Spleen (tissue), 11 donors: ENCODE measurements at regions not wholly inside any gene's neighbourhood (a gene's known extent, or its start where the extent isn't known, plus 50 kb on each side); places are given as distances from the start of the nearest gene placed in this dataset.

Experiments
- DNase-seq: peaks from one replicate; pipeline ENCODE4 v3.0.0-alpha.2; 2020
- H3K27ac ChIP-seq, 8 donors: fragments of 200-600 bp; sonication (generic) in 7 of 8; 1 replicate in 4 of 8; 2 replicates in 4 of 8; pipeline versions ENCODE4 v1.5.0 to v1.8.0; 2016 to 2021; ENCODE audit warnings: inconsistent platforms in 4 of 8, mild to moderate bottlenecking in 4 of 8, moderate library complexity in 1 of 8
- H3K27me3 ChIP-seq, 7 donors: fragments of 200-600 bp; sonication (generic) in 6 of 7; replicated peaks in 1 of 7; 1 replicate in 4 of 7; 2 replicates in 3 of 7; pipeline versions ENCODE4 v1.5.0 to v1.8.0; 2016 to 2021; ENCODE audit warnings: inconsistent platforms in 3 of 7, mild to moderate bottlenecking in 1 of 7
- H3K36me3 ChIP-seq, 6 donors: fragments of 200-600 bp; sonication (generic) in 5 of 6; 1 replicate in 4 of 6; 2 replicates in 2 of 6; pipeline versions ENCODE4 v1.5.0 to v1.8.0; 2016 to 2021; ENCODE audit warnings: inconsistent platforms in 2 of 6
- H3K4me1 ChIP-seq, 6 donors: fragments of 200-600 bp; sonication (generic) in 5 of 6; 1 replicate in 3 of 6; 2 replicates in 3 of 6; pipeline versions ENCODE4 v1.5.0 to v1.8.0; 2016 to 2021; ENCODE audit warnings: inconsistent platforms in 3 of 6
- H3K4me3 ChIP-seq, 8 donors: fragments of 200-600 bp; sonication (generic) in 7 of 8; 1 replicate in 4 of 8; 2 replicates in 4 of 8; pipeline versions ENCODE4 v1.5.0 to v1.8.0; 2016 to 2021; ENCODE audit warnings: inconsistent platforms in 4 of 8, mild to moderate bottlenecking in 4 of 8, moderate library complexity in 2 of 8
- H3K9me3 ChIP-seq, 8 donors: fragments of 200-600 bp; sonication (generic) in 7 of 8; 1 replicate in 4 of 8; 2 replicates in 4 of 8; pipeline versions ENCODE4 v1.5.0 to v1.8.0; 2016 to 2021; ENCODE audit warnings: inconsistent platforms in 4 of 8
- POLR2A ChIP-seq, 3 donors: fragments of 450-650 bp; IDR thresholded peaks; one replicate each; pipeline ENCODE4 v1.5.1; 2017; ENCODE audit warnings: antibody characterized with exemption in 3 of 3, mild to moderate bottlenecking in 1 of 3
- POLR2AphosphoS5 ChIP-seq, 3 donors: sonication (generic); formaldehyde crosslinking; IDR thresholded peaks; one replicate each; pipeline ENCODE4 v1.5.1; 2017; ENCODE audit warnings: antibody characterized with exemption in 3 of 3
- WGBS, 5 donors: extraction: QIAGEN DNeasy Blood & Tissue Kit in 3 of 5; methylation state at CpG; one replicate each; pipeline versions ENCODE4 v1.1.5 to v1.1.7; 2013 to 2018; 5-methylcytosine and 5-hydroxymethylcytosine counted together
- intact Hi-C: fragments of 100-400 bp; cut with DNase I; formaldehyde crosslinking; loops from one replicate; pipeline ENCODE4 v1.15.0; 2023; ENCODE audit warnings: low total_unique reads
- TF ChIP-seq, protein P1 (sequence below), 11 experiments: fragments of 200-600 bp in 7 of 11; fragments of 450-650 bp in 4 of 11; sonication (generic) in 4 of 11; IDR thresholded peaks in 8 of 11; conservative IDR thresholded peaks in 3 of 11; 1 replicate in 7 of 11; 2 replicates in 4 of 11; pipeline versions ENCODE4 v1.4.0 to v1.8.0; 2016 to 2021; ENCODE audit warnings: antibody characterized with exemption in 11 of 11, inconsistent platforms in 4 of 11, mild to moderate bottlenecking in 1 of 11
- donor health status: healthy with polysubstance abuse.
- donor health status: DM: no; HTN: no; CAD: no; lungs with moderate emphysema.
- donor health status: DM: no; HTN: no; CAD: no.
- donor health status: Bipolar disorder and iron deficiency.
- donor health status: healthy.
- donor health status: DM: no; HTN: no; CAD: no.
- donor health status: DM: yes; HTN: yes; CAD: no.

DNA sequence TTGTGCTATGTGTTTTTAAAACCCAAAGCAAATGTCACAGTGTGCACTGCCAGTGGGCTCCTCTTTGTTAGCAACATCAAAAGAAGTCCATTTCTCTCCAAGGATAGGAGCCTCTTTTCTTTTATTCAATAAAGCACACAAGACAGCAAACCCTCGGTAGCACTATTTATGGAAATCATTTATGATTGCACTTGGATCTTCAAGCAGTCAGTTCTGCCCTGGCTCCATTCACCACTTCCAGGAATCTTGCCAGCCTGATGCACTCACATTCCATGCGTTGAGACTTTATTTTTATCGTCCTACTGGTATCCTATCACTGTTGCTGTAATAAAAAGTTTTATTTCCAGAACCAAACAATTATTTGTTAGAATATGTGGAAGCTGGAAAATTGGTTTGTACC is 412.1 kb downstream of the TBL1XR1 start:
- 71 to 84% (median 78%) methylated on average over 3 of the region's 3 CpGs for WGBS, 5 donors
- TF ChIP-seq POLR2AphosphoS5 (IDR thresholded peaks at IDR 0.05) = no peak
- TF ChIP-seq POLR2A (IDR thresholded peaks at IDR 0.05) = no peak
- TF ChIP-seq, protein P1, sequence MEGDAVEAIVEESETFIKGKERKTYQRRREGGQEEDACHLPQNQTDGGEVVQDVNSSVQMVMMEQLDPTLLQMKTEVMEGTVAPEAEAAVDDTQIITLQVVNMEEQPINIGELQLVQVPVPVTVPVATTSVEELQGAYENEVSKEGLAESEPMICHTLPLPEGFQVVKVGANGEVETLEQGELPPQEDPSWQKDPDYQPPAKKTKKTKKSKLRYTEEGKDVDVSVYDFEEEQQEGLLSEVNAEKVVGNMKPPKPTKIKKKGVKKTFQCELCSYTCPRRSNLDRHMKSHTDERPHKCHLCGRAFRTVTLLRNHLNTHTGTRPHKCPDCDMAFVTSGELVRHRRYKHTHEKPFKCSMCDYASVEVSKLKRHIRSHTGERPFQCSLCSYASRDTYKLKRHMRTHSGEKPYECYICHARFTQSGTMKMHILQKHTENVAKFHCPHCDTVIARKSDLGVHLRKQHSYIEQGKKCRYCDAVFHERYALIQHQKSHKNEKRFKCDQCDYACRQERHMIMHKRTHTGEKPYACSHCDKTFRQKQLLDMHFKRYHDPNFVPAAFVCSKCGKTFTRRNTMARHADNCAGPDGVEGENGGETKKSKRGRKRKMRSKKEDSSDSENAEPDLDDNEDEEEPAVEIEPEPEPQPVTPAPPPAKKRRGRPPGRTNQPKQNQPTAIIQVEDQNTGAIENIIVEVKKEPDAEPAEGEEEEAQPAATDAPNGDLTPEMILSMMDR (IDR thresholded peaks at IDR 0.05 in 8 of 11, conservative IDR thresholded peaks at IDR 0.05 in 3 of 11) = no peak
- Histone ChIP-seq H3K4me3 (no peak overlapping the region), H3K36me3 (no peaks in the 10 kb centered on the region), H3K27ac (no peak overlapping the region), H3K27me3 (no peaks in the 10 kb centered on the region), H3K4me1 (no peaks in the 10 kb centered on the region), H3K9me3 (no peaks in the 10 kb centered on the region)
- DNase-seq = no peak
- intact Hi-C loops = no loop called here

DNA sequence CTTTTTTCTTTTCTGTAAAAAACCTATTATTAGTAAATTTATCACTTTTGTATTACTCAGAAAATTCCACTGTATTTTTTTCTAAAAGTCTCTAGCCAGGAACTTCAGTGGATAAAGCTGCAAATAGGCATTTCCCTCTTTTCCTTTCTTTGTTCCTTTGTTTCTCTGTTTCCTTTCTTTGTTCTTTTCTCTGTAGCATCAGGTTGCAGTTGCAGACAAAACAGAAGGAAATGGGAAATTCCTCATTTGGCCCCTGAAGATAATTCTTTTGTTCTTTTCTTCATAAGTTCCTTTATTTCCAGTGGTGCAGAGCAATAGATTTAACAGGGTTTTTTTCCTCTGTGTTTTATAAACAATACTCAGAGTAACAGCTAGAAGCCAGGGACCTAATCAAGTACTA is 416.5 kb downstream of the TBL1XR1 start:
- intact Hi-C loops = no loop called here
- DNase-seq = no peak
- Histone ChIP-seq H3K27me3 (no peaks in the 10 kb centered on the region), H3K4me3 (no peak overlapping the region), H3K27ac (no peak overlapping the region), H3K36me3 (no peaks in the 10 kb centered on the region), H3K9me3 (no peaks in the 10 kb centered on the region), H3K4me1 (no peaks in the 10 kb centered on the region)
- TF ChIP-seq, protein P1 (IDR thresholded peaks at IDR 0.05 in 8 of 11, conservative IDR thresholded peaks at IDR 0.05 in 3 of 11) = no peak
- no peak for TF ChIP-seq POLR2A (IDR thresholded peaks at IDR 0.05)
- no peak for TF ChIP-seq POLR2AphosphoS5 (IDR thresholded peaks at IDR 0.05)

DNA sequence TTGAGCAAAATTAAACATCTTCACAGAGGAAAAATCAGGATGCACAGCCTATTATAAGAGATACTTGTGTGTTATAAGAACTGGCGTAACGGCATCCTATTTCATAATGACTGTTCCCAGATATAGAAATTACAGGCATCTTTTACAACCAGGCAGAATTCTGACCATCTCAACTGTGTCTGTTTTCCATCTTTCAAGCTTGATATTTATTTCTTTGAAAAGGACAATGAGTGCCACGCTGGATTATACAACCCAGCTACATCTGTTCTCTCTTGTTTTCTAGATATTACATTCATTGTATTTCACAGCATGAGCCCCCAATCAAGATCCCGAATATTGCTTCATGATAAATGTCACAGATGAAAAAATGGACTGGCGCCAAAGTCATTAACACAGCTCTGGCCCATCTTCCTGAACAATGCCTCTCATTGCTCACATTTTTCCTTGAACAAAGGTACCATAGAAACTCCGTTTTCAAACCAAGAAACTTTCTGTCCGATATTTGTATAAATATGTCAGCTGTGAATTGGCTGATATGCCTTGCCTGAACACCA is 420.6 kb downstream of the TBL1XR1 start:
- TF ChIP-seq, protein P1 (IDR thresholded peaks at IDR 0.05 in 8 of 11, conservative IDR thresholded peaks at IDR 0.05 in 3 of 11) = no peak
- TF ChIP-seq POLR2AphosphoS5 (IDR thresholded peaks at IDR 0.05) (no peak), POLR2A (IDR thresholded peaks at IDR 0.05) (no peak)
- Histone ChIP-seq H3K27ac (no peak overlapping the region), H3K27me3 (no peaks in the 10 kb centered on the region), H3K4me1 (no peaks in the 10 kb centered on the region), H3K9me3 (peaks cover 0 to 33% (median 14%) of the 10 kb centered on the region in 8 donors), H3K4me3 (no peak overlapping the region), H3K36me3 (no peaks in the 10 kb centered on the region)
- 81 to 89% (median 86%) methylated on average over 7 of the region's 7 CpGs for WGBS, 5 donors
- intact Hi-C loops = no loop called here
- no peak for DNase-seq

DNA sequence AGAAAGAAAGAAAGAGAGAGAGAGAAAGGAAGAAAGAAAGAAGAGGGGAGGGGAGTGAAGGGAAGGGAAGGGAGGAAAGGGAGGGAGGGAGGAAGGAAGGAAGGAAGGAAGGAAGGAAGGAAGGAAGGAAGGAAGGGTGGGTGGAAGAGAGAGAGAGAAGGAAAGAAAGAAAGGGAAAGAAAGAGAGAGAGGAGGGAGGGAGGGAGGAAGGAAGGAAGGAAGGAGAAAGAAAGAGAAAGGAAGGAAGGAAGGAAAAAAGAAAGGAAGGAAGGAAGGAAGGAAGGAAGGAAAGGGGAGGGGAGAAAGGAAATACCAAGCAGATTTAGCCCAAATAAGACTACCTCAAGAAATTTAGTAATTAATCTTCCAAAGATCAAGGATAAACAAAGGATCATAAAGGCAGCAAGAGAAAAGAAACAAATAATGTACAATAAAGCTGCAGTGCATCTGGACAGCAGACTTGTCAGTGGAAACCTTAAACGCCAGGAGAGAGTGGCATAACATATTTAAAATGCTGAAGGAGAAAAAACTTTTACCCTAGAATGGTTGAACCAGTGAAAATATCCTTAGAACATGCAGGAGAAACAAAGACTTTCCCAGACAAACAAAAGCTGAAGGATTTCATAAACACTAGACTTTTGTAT is 427.6 kb downstream of the TBL1XR1 start:
- Histone ChIP-seq H3K9me3 (peaks cover 0 to 47% (median 23%) of the 10 kb centered on the region in 8 donors), H3K27ac (no peak overlapping the region), H3K4me3 (no peak overlapping the region), H3K4me1 (no peaks in the 10 kb centered on the region), H3K27me3 (no peaks in the 10 kb centered on the region), H3K36me3 (no peaks in the 10 kb centered on the region)
- intact Hi-C loops = no loop called here
- DNase-seq = no peak
- TF ChIP-seq POLR2AphosphoS5 (IDR thresholded peaks at IDR 0.05) (no peak), POLR2A (IDR thresholded peaks at IDR 0.05) (no peak)
- TF ChIP-seq, protein P1 (IDR thresholded peaks at IDR 0.05 in 8 of 11, conservative IDR thresholded peaks at IDR 0.05 in 3 of 11) = no peak
- WGBS, 5 donors = 77 to 94% (median 84%) methylated on average over 1 of the region's 1 CpG
